DMS153 treated with DMSO at 0.1 percent for 48 hours (cell line): ENCODE measurements at regions not wholly inside any gene's neighbourhood (a gene's known extent, or its start where the extent isn't known, plus 50 kb on each side); places are given as distances from the start of the nearest gene placed in this dataset.

Source experiments
- DNase-seq: peaks from one replicate; lab custom pipeline; 2025; ENCODE audit not compliant: unreplicated experiment; lab: John Stamatoyannopoulos, UW

GRCh38 chr10:129021594-129022304 is 445.3 kb upstream of the MGMT start:
- no peak for DNase-seq

- DNase-seq = no peak
Observed at GRCh38 chr10:129023082-129023481, 444.0 kb upstream of the MGMT start.

- DNase-seq = no peak
Observed at GRCh38 chr10:129024046-129024445, 443.0 kb upstream of the MGMT start.

GRCh38 chr10:129025787-129026186 is 441.3 kb upstream of the MGMT start:
- no peak for DNase-seq

- DNase-seq = no peak
Observed at GRCh38 chr10:129027906-129028305, 439.1 kb upstream of the MGMT start.

GRCh38 chr10:129028451-129028850 is 438.6 kb upstream of the MGMT start:
- DNase-seq = no peak

- no peak for DNase-seq
Observed at GRCh38 chr10:129029051-129029450, 438.0 kb upstream of the MGMT start.

- DNase-seq = no peak
Observed at GRCh38 chr10:129029851-129030602, 437.0 kb upstream of the MGMT start.

GRCh38 chr10:129030603-129030895 is 436.5 kb upstream of the MGMT start:
- no peak for DNase-seq

- DNase-seq = peak; percentile 69
Observed at GRCh38 chr10:129030996-129031843, 435.8 kb upstream of the MGMT start.

- no peak for DNase-seq
Observed at GRCh38 chr10:129031844-129032150, 435.2 kb upstream of the MGMT start.

- DNase-seq = no peak
Observed at GRCh38 chr10:129032372-129033313, 434.4 kb upstream of the MGMT start.

GRCh38 chr10:129033340-129033739 is 433.7 kb upstream of the MGMT start:
- no peak for DNase-seq

- DNase-seq = peak; percentile 67
Observed at GRCh38 chr10:129033790-129034272, 433.2 kb upstream of the MGMT start.

- DNase-seq = peak; percentile 17
Observed at GRCh38 chr10:129035052-129035827, 431.8 kb upstream of the MGMT start.

GRCh38 chr10:129038522-129038921 is 428.5 kb upstream of the MGMT start:
- no peak for DNase-seq

- no peak for DNase-seq
Observed at GRCh38 chr10:129039406-129040370, 427.4 kb upstream of the MGMT start.

- no peak for DNase-seq
Observed at GRCh38 chr10:129040377-129040776, 426.7 kb upstream of the MGMT start.

GRCh38 chr10:129041916-129042315 is 425.1 kb upstream of the MGMT start:
- DNase-seq = no peak
